Skin of body (tissue), 1 donor: ENCODE measurements at regions not wholly inside any gene's neighbourhood (a gene's known extent, or its start where the extent isn't known, plus 50 kb on each side); places are given as distances from the start of the nearest gene placed in this dataset.
"Not testable (repeated sequence)": the region's sequence is repeated elsewhere in the genome, so short reads cannot be mapped to it uniquely, and the experiment has no call there.

ENCODE experiments used
- DNase-seq: peaks from one replicate; lab custom pipeline; 2025; lab: John Stamatoyannopoulos, UW

GRCh38 chr2:82740527-82740926, 1718.6 kb downstream of the SUCLG1 start:
- no peak for DNase-seq

GRCh38 chr2:82737965-82738364, 1721.1 kb downstream of the SUCLG1 start:
- DNase-seq = not testable (repeated sequence)

- DNase-seq = no peak
These were observed 1723.7 kb downstream of the SUCLG1 start for GRCh38 chr2:82735336-82735735.

- DNase-seq = no peak
These were observed 1727.3 kb downstream of the SUCLG1 start for GRCh38 chr2:82731824-82732223.

- no peak for DNase-seq
These were observed 1728.3 kb downstream of the SUCLG1 start for GRCh38 chr2:82730811-82731210.

- no peak for DNase-seq
These were observed 1731.0 kb downstream of the SUCLG1 start for GRCh38 chr2:82728090-82728489.

GRCh38 chr2:82708681-82709080, 1750.4 kb downstream of the SUCLG1 start:
- DNase-seq = no peak

- DNase-seq = no peak
These were observed 1761.8 kb downstream of the SUCLG1 start for GRCh38 chr2:82697231-82697630.

- DNase-seq = no peak
These were observed 1764.6 kb downstream of the SUCLG1 start for GRCh38 chr2:82694431-82694830.

- DNase-seq = no peak
These were observed 1768.2 kb downstream of the SUCLG1 start for GRCh38 chr2:82690757-82691411.

GRCh38 chr2:82675186-82675585, 1783.9 kb downstream of the SUCLG1 start:
- DNase-seq = no peak

GRCh38 chr2:82674652-82675051, 1784.4 kb downstream of the SUCLG1 start:
- DNase-seq = no peak

GRCh38 chr2:82667491-82667890, 1791.6 kb downstream of the SUCLG1 start:
- peak; percentile 11 for DNase-seq

- no peak for DNase-seq
These were observed 1793.4 kb downstream of the SUCLG1 start for GRCh38 chr2:82665691-82666090.

GRCh38 chr2:82657106-82657505, 1802.0 kb downstream of the SUCLG1 start:
- no peak for DNase-seq

- DNase-seq = no peak
These were observed 1802.7 kb downstream of the SUCLG1 start for GRCh38 chr2:82656420-82656819.

GRCh38 chr2:82652117-82652516, 1807.0 kb downstream of the SUCLG1 start:
- no peak for DNase-seq

- DNase-seq = no peak
These were observed 1809.0 kb downstream of the SUCLG1 start for GRCh38 chr2:82650038-82650437.

- no peak for DNase-seq
These were observed 1817.4 kb downstream of the SUCLG1 start for GRCh38 chr2:82641598-82642180.

GRCh38 chr2:82636402-82637020, 1822.6 kb downstream of the SUCLG1 start:
- DNase-seq = no peak

- no peak for DNase-seq
These were observed 1860.1 kb downstream of the SUCLG1 start for GRCh38 chr2:82599021-82599420.

GRCh38 chr2:82596581-82596980, 1862.5 kb downstream of the SUCLG1 start:
- DNase-seq = no peak

GRCh38 chr2:82591718-82592117, 1867.4 kb downstream of the SUCLG1 start:
- DNase-seq = no peak
